Right lobe of liver (tissue), 4 donors: ENCODE measurements at regions not wholly inside any gene's neighbourhood (a gene's known extent, or its start where the extent isn't known, plus 50 kb on each side); places are given as distances from the start of the nearest gene placed in this dataset.

Experiments
- CTCF ChIP-seq, 4 donors: fragments of 200-600 bp in 3 of 4; fragments of 450-650 bp in 1 of 4; IDR thresholded peaks; one replicate each; pipeline versions ENCODE4 v1.5.1 to v1.8.0; 2016 to 2022; ENCODE audit warnings: antibody characterized with exemption in 4 of 4, mild to moderate bottlenecking in 2 of 4
- POLR2A ChIP-seq: fragments of 450-650 bp; IDR thresholded peaks from one replicate; pipeline ENCODE4 v1.6.1; 2017; ENCODE audit warnings: antibody characterized with exemption, mild to moderate bottlenecking
- donor health status: DM: no; HTN: no; CAD: no.
- donor health status: DM: no; HTN: no; CAD: no.
- donor health status: DM: no; HTN: yes; CAD: no.

- no peak for TF ChIP-seq CTCF (IDR thresholded peaks at IDR 0.05)
- TF ChIP-seq POLR2A, result no peak
These were observed 73.9 kb upstream of the FGF3 start for GRCh38 chr11:69892986-69893555.
